Neuronal stem cell (in vitro differentiated cells): ENCODE measurements at regions not wholly inside any gene's neighbourhood (a gene's known extent, or its start where the extent isn't known, plus 50 kb on each side); places are given as distances from the start of the nearest gene placed in this dataset.

Source experiments
- DNase-seq: peaks from one replicate; pipeline ENCODE4 v3.0.0-alpha.2; 2013; ENCODE audit warnings: low spot score
- H2AFZ ChIP-seq: one replicate; pipeline ENCODE4 v1.6.1; 2013; ENCODE audit warnings: mild to moderate bottlenecking, low read length, inconsistent platforms
- H2AK5ac ChIP-seq: 2 replicates; pipeline ENCODE4 v1.6.1; 2013; ENCODE audit warnings: low read depth, mild to moderate bottlenecking, inconsistent platforms, low read length, moderate library complexity, mixed read lengths
- H2BK120ac ChIP-seq: 2 replicates; pipeline ENCODE4 v1.6.1; 2013; ENCODE audit warnings: low read depth, mild to moderate bottlenecking, inconsistent platforms, low read length, moderate library complexity, mixed read lengths
- H2BK12ac ChIP-seq: one replicate; pipeline ENCODE4 v1.6.1; 2013; ENCODE audit warnings: low read length, inconsistent platforms
- H2BK15ac ChIP-seq: 2 replicates; pipeline ENCODE4 v1.6.1; 2013; ENCODE audit warnings: mild to moderate bottlenecking, low read length, inconsistent platforms, mixed read lengths
- H2BK5ac ChIP-seq: one replicate; pipeline ENCODE4 v1.6.1; 2013; ENCODE audit warnings: inconsistent platforms, mild to moderate bottlenecking, low read length, moderate library complexity
- H3K14ac ChIP-seq: one replicate; pipeline ENCODE4 v1.6.1; 2013; ENCODE audit warnings: low read length, inconsistent platforms
- H3K18ac ChIP-seq: 2 replicates; pipeline ENCODE4 v1.6.1; 2013; ENCODE audit warnings: low read length, inconsistent platforms
- H3K23ac ChIP-seq: 2 replicates; pipeline ENCODE4 v1.6.1; 2013; ENCODE audit warnings: low read depth, mild to moderate bottlenecking, mixed read lengths, low read length, inconsistent platforms; ENCODE audit not compliant: poor library complexity
- H3K27ac ChIP-seq: replicated peaks from 3 replicates; pipeline ENCODE4 v1.5.1; 2013; ENCODE audit warnings: low read length, inconsistent platforms
- H3K27me3 ChIP-seq, 3 experiments: 2 replicates each; pipeline ENCODE4 v1.6.1; 2013; ENCODE audit warnings: low read length in 3 of 3, mild to moderate bottlenecking in 2 of 3, inconsistent platforms in 1 of 3, low read depth in 1 of 3, mixed read lengths in 1 of 3, moderate library complexity in 1 of 3; ENCODE audit not compliant: control insufficient read depth in 3 of 3, insufficient read depth in 3 of 3
- H3K36me3 ChIP-seq, 2 donors: replicated peaks in 1 of 2; 2 replicates each; pipeline ENCODE4 v1.6.1; 2013; ENCODE audit warnings: low read length in 2 of 2; ENCODE audit not compliant: control insufficient read depth in 2 of 2, insufficient read depth in 2 of 2
- H3K4ac ChIP-seq: 2 replicates; pipeline ENCODE4 v1.6.1; 2013; ENCODE audit warnings: inconsistent platforms, mild to moderate bottlenecking, low read length, moderate library complexity
- H3K4me1 ChIP-seq, 2 donors: 1 replicate in 1 of 2; 2 replicates in 1 of 2; pipeline ENCODE4 v1.6.1; 2013; ENCODE audit warnings: low read length in 2 of 2, low read depth in 1 of 2; ENCODE audit not compliant: control insufficient read depth in 2 of 2, insufficient read depth in 1 of 2
- H3K4me2 ChIP-seq: one replicate; pipeline ENCODE4 v1.6.1; 2013; ENCODE audit warnings: mild to moderate bottlenecking, low read length, inconsistent platforms; ENCODE audit not compliant: insufficient read depth, poor library complexity, severe bottlenecking
- H3K4me3 ChIP-seq, 2 donors: 2 replicates each; pipeline ENCODE4 v1.5.1; 2013; ENCODE audit warnings: low read length in 2 of 2, mild to moderate bottlenecking in 2 of 2, inconsistent platforms in 1 of 2, moderate library complexity in 1 of 2
- H3K79me1 ChIP-seq: one replicate; pipeline ENCODE4 v1.6.1; 2013; ENCODE audit warnings: low read depth, mild to moderate bottlenecking, inconsistent platforms, low read length, moderate library complexity
- H3K9ac ChIP-seq: one replicate; pipeline ENCODE4 v1.6.1; 2013; ENCODE audit warnings: mild to moderate bottlenecking, low read depth, low read length, inconsistent platforms; ENCODE audit not compliant: poor library complexity
- H3K9me3 ChIP-seq, 2 donors: replicated peaks in 1 of 2; 2 replicates each; pipeline versions ENCODE3 to v1.6.1; 2013; ENCODE audit warnings: low read length in 2 of 2, mild to moderate bottlenecking in 2 of 2, inconsistent platforms in 1 of 2, low read depth in 1 of 2, mixed read lengths in 1 of 2, moderate library complexity in 1 of 2; ENCODE audit not compliant: control insufficient read depth in 2 of 2, insufficient read depth in 1 of 2
- H4K8ac ChIP-seq: one replicate; pipeline ENCODE4 v1.6.1; 2013; ENCODE audit warnings: low read depth, mild to moderate bottlenecking, inconsistent platforms, low read length, moderate library complexity
- H4K91ac ChIP-seq: one replicate; pipeline ENCODE4 v1.6.1; 2013; ENCODE audit warnings: low read length, low read depth, mild to moderate bottlenecking, inconsistent platforms; ENCODE audit not compliant: poor library complexity
- WGBS, 2 donors: extraction: QIAGEN DNeasy Blood & Tissue Kit; methylation state at CpG; one replicate each; pipeline ENCODE4 v1.1.7; 2013; ENCODE audit warnings: missing lambda C conversion rate in 2 of 2, mixed read lengths in 1 of 2; ENCODE audit not compliant: insufficient read length in 2 of 2, insufficient replicate concordance in 1 of 2; ENCODE audit errors: extremely low coverage in 2 of 2; 5-methylcytosine and 5-hydroxymethylcytosine counted together

DNA sequence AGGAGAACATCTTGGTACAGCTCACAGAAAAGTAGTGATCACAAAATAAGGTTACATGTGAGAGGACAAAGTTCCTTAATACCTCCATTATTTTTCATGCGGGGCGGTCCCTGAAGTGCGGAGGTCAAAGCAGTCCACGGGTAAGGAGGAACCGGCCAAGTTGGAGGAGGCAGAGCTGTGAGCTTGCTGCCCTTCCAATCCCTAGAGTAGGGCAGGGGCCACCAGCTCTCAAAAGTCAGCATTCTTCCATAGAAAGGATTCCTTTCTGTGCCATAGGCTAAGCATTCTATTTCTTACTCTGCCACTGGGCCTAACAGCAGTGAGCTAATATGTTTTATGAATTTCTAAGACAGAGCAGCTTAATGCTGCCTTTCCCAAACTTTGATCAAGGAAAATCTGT lies 50.9 kb upstream of the USP1 start:
- no peak overlapping the region for H4K8ac ChIP-seq
- no peak overlapping the region for H3K23ac ChIP-seq
- no peak overlapping the region for H3K4me3 ChIP-seq
- H3K18ac ChIP-seq, result no peak overlapping the region
- H3K4ac ChIP-seq, result no peak overlapping the region
- no peak overlapping the region for H2AFZ ChIP-seq
- H3K79me1 ChIP-seq, result no peaks in the 10 kb centered on the region
- H3K27me3 ChIP-seq, result peaks cover 0 to 5% (median 0%) of the 10 kb centered on the region in 3 experiments
- WGBS, 2 donors, result no CpG with 5 or more reads among the region's 5 CpGs
- no peak overlapping the region for H2BK12ac ChIP-seq
- no peak overlapping the region for H3K9ac ChIP-seq
- H2AK5ac ChIP-seq, result no peak overlapping the region
- no peaks in the 10 kb centered on the region for H3K36me3 ChIP-seq
- H3K4me2 ChIP-seq, result no peak overlapping the region
- no peak for DNase-seq
- no peak overlapping the region for H3K27ac ChIP-seq
- no peak overlapping the region for H4K91ac ChIP-seq
- no peak overlapping the region for H2BK120ac ChIP-seq
- peaks cover 0 to 2% of the 10 kb centered on the region in 2 donors for H3K4me1 ChIP-seq
- H3K14ac ChIP-seq, result no peak overlapping the region
- H2BK15ac ChIP-seq, result no peak overlapping the region
- no peaks in the 10 kb centered on the region for H3K9me3 ChIP-seq
- H2BK5ac ChIP-seq, result no peak overlapping the region

DNA sequence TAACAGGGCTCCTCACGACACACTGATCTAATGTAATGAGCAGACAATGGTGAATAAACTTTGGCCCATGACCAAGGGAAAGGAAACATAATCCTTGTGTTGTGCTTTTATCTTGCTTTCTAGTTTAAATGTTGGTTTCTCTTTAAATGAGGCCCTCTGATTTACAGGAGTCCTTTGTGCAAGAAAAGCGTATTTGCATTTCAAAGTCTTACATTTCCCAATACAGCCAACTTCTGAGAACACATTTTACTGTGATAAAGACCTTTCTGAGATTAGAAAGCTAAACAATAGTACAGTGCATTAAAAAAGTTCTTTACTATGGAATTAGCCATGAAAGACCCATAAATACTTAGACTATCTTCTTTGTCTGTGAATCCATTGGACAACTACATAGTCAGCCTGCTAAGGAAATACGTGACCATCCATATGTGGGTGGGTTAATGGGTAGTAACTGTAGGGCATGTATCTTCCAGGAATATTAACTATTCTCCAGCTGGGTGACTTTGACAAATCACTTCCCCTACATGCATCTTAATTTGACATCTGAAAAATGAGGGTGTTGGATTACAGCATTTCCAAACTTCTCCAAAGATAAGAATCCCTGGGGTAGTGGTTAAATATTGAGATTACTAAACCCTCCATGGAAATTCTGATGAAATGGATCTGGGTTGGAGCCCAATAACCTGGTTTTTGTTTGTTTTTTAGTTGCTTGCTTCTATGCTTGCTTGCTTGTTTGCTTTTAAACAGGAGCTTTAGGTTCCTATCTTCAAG lies 50.3 kb upstream of the USP1 start:
- Histone ChIP-seq H2BK15ac (no peak overlapping the region), H3K4me2 (no peak overlapping the region), H3K4me3 (no peak overlapping the region), H3K14ac (no peak overlapping the region), H2BK120ac (no peak overlapping the region), H3K9me3 (no peaks in the 10 kb centered on the region), H2BK12ac (no peak overlapping the region), H3K4me1 (peaks cover 0 to 2% of the 10 kb centered on the region in 2 donors), H3K27me3 (peaks cover 0 to 7% (median 0%) of the 10 kb centered on the region in 3 experiments), H4K91ac (no peak overlapping the region), H3K9ac (no peak overlapping the region), H3K36me3 (no peaks in the 10 kb centered on the region), H3K23ac (no peak overlapping the region), H2AK5ac (no peak overlapping the region), H4K8ac (no peak overlapping the region), H2BK5ac (no peak overlapping the region), H3K18ac (no peak overlapping the region), H3K27ac (no peak overlapping the region), H3K79me1 (no peaks in the 10 kb centered on the region), H2AFZ (no peak overlapping the region), H3K4ac (no peak overlapping the region)
- WGBS, 2 donors, result no CpG with 5 or more reads among the region's 3 CpGs
- no peak for DNase-seq
